H7 (cell line): ENCODE measurements at regions not wholly inside any gene's neighbourhood (a gene's known extent, or its start where the extent isn't known, plus 50 kb on each side); places are given as distances from the start of the nearest gene placed in this dataset.

Experiments used
- DNase-seq: peaks from one replicate; pipeline ENCODE4 v3.0.0; 2012
- H3K27me3 ChIP-seq: 2 replicates; pipeline ENCODE4 v1.6.0; 2011; ENCODE audit warnings: mild to moderate bottlenecking, low read length; ENCODE audit not compliant: control insufficient read depth, insufficient read depth
- H3K36me3 ChIP-seq: replicated peaks from 2 replicates; pipeline ENCODE4 v1.5.1; 2011; ENCODE audit warnings: low read length; ENCODE audit not compliant: control insufficient read depth, insufficient read depth
- H3K4me3 ChIP-seq: 2 replicates; pipeline ENCODE4 v1.5.1; 2011; ENCODE audit warnings: low read depth, mild to moderate bottlenecking, control low read depth, low read length, moderate library complexity; ENCODE audit not compliant: insufficient read depth

GRCh38 chr3:182455011-182455410, 338.3 kb upstream of the ATP11B start:
- Histone ChIP-seq H3K36me3 (no peaks in the 10 kb centered on the region), H3K4me3 (no peak overlapping the region), H3K27me3 (no peaks in the 10 kb centered on the region)
- no peak for DNase-seq

- Histone ChIP-seq H3K27me3 (no peaks in the 10 kb centered on the region), H3K36me3 (no peaks in the 10 kb centered on the region), H3K4me3 (no peak overlapping the region)
- no peak for DNase-seq
Observed at GRCh38 chr3:182460303-182460702, 333.0 kb upstream of the ATP11B start.

- DNase-seq, result no peak
- Histone ChIP-seq H3K36me3 (no peaks in the 10 kb centered on the region), H3K4me3 (no peak overlapping the region), H3K27me3 (no peaks in the 10 kb centered on the region)
Observed at GRCh38 chr3:182462152-182462551, 331.2 kb upstream of the ATP11B start.

GRCh38 chr3:182464513-182465145, 328.7 kb upstream of the ATP11B start:
- no peaks in the 10 kb centered on the region for H3K27me3 ChIP-seq
- no peaks in the 10 kb centered on the region for H3K36me3 ChIP-seq
- no peak for DNase-seq

DNA sequence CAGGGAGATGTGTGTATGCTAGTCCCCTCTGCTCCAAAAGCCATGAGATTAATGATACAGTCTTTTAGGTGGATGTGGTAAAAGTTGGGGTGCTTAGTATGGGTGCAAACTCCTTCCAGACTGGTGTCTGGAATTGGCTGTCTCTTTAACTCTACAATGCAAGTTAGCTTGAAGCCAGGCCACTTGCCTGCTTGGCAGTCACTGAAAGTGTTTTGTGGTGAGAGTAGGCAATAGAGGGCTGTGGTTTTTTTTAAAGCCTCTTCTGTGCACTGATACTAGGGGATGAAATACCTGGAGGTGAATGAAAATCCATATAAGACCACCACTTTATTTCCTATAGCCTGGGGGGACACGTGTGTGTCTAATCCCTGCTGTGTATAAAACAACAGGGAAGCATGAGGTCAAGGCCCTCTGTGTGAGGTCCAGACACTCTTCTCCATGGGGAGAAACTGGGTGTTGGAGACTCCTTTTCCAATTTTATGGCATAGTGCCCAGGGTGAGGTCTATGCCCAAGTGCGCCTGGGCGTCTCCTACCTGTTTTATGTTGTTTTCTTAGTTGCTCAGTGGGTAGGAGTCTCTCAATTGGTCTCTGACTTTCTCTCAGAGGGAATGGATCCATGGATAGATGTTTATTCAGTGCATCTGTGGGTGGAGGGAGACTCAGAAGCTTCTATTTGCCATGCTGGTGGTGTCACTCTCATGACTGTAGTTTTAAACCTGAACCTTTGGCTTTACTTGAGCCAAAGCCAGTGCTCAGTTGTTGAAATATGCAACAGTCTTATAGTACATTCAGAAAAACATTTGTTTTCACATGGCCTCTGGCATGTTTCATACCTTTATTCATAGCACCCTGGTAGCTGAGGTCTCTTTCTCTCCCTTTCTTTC, 327.8 kb upstream of the ATP11B start:
- no peaks in the 10 kb centered on the region for H3K36me3 ChIP-seq
- no peak overlapping the region for H3K4me3 ChIP-seq
- H3K27me3 ChIP-seq, result no peaks in the 10 kb centered on the region
- DNase-seq, result no peak

More at GRCh38 chr3:182464513-182465145, 328.7 kb upstream of the ATP11B start:
- H3K4me3 ChIP-seq, result no peak overlapping the region

- H3K4me3 ChIP-seq, result no peak overlapping the region
- no peak for DNase-seq
- no peaks in the 10 kb centered on the region for H3K36me3 ChIP-seq
- H3K27me3 ChIP-seq, result no peaks in the 10 kb centered on the region
Observed at GRCh38 chr3:182469086-182469485, 324.2 kb upstream of the ATP11B start.

DNA sequence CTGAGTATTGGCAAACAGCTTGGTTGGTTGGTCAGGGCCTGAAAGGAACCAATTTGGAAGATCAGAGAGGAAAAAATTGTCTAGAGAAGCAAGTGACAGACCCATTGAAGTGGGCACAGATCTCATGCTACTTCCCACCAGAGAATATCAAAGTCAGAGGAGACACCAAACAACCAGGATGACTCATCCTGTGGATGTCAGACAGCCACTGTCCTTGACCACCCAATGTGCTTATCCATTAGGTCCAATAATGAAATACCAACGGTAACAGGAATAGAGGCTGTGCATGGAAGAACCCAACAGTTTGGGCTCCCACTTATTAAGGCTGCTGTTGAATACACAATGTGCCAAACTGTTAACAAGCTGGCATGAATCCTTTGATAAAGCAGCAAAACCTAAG, 323.1 kb upstream of the ATP11B start:
- Histone ChIP-seq H3K4me3 (no peak overlapping the region), H3K27me3 (no peaks in the 10 kb centered on the region), H3K36me3 (no peaks in the 10 kb centered on the region)
- DNase-seq, result no peak

- DNase-seq, result no peak
- no peaks in the 10 kb centered on the region for H3K36me3 ChIP-seq
- H3K4me3 ChIP-seq, result no peak overlapping the region
- H3K27me3 ChIP-seq, result no peaks in the 10 kb centered on the region
Observed at GRCh38 chr3:182473191-182473710, 320.1 kb upstream of the ATP11B start.

DNA sequence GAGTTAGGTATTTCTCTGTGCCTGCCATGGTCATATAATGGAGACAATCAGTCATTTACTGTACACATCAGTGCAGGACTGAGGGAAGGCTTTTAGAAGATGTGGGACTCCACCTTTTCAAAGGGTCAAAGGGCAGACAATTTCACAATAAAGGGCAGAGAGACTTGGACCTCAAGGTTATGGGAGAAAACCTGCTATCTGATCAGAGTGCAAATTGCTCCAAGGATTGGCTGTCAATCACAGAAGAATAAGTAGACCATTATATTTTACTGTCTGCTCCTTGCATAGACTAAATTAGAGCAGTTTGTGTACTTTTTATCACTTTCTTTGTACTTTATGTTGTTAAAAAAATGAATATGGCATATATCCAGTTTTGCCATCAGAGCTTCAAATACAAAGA, 314.9 kb upstream of the ATP11B start:
- Histone ChIP-seq H3K4me3 (no peak overlapping the region), H3K36me3 (no peaks in the 10 kb centered on the region), H3K27me3 (no peaks in the 10 kb centered on the region)
- DNase-seq, result no peak

- no peaks in the 10 kb centered on the region for H3K27me3 ChIP-seq
- no peaks in the 10 kb centered on the region for H3K36me3 ChIP-seq
- no peak overlapping the region for H3K4me3 ChIP-seq
- DNase-seq, result no peak
Observed at GRCh38 chr3:182479419-182480336, 313.6 kb upstream of the ATP11B start.

GRCh38 chr3:182482705-182483104, 310.6 kb upstream of the ATP11B start:
- Histone ChIP-seq H3K27me3 (no peaks in the 10 kb centered on the region), H3K4me3 (no peak overlapping the region), H3K36me3 (no peaks in the 10 kb centered on the region)
- no peak for DNase-seq

- Histone ChIP-seq H3K27me3 (no peaks in the 10 kb centered on the region), H3K36me3 (no peaks in the 10 kb centered on the region), H3K4me3 (no peak overlapping the region)
- no peak for DNase-seq
Observed at GRCh38 chr3:182484682-182485081, 308.6 kb upstream of the ATP11B start.

DNA sequence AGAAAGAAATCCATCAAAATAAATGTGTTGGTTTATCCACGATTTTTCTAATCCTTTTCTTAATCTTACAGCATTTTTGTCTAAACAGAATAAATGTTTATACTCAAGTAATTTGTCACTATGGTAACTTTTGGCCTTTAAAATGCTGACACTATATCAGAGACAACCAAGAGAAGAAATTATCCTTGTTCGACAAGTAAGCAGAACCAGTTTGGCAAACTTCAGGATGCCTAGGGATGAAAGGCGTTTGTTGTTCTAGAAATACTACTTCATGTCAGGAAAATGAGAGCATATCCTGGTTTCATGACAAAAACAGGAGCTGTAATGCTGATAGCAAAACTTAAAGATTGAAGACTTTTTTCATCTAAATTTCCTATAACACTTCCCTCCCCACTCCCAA, 308.0 kb upstream of the ATP11B start:
- no peak overlapping the region for H3K4me3 ChIP-seq
- H3K36me3 ChIP-seq, result no peaks in the 10 kb centered on the region
- DNase-seq, result no peak
- no peaks in the 10 kb centered on the region for H3K27me3 ChIP-seq

GRCh38 chr3:182486463-182486862, 306.8 kb upstream of the ATP11B start:
- Histone ChIP-seq H3K36me3 (no peaks in the 10 kb centered on the region), H3K4me3 (no peak overlapping the region), H3K27me3 (no peaks in the 10 kb centered on the region)
- DNase-seq, result no peak
